ENCODE measurements at regions not wholly inside any gene's neighbourhood (a gene's known extent, or its start where the extent isn't known, plus 50 kb on each side); places are given as distances from the start of the nearest gene placed in this dataset.
A peak's percentile ranks its signal among the peaks of the same experiment; 100 is the strongest.

- intact Hi-C loops (cut with DNase I), result loop anchor here (2.0 to 5.0 kb wide), 2 partner anchors 128 to 214 kb away; no protein-coding TSS in a partner anchor
- Histone ChIP-seq H3K4me1 (peaks cover 0 to 4% of the 10 kb centered on the region in 2 donors), H3K36me3 (no peaks in the 10 kb centered on the region), H3K4me3 (replicated peaks in 1 of 3) (no peak overlapping the region), H3K27me3 (no peaks in the 10 kb centered on the region), H3K27ac (no peak overlapping the region), H3K9me3 (no peaks in the 10 kb centered on the region)
- DNase-seq, result peak; percentile 92
- 41 to 42% methylated on average over 13 of the region's 13 CpGs for WGBS, 2 donors
- peak; percentile 41 to 90 (median 80) for TF ChIP-seq CTCF (IDR thresholded peaks at IDR 0.05)
- TF ChIP-seq POLR2A (IDR thresholded peaks at IDR 0.05), result peak in 1 of 2 donors; percentile 19
Observed at GRCh38 chr6:41463062-41463930, 82.9 kb upstream of the FOXP4 start.

GRCh38 chr6:41464019-41464418 is 82.2 kb upstream of the FOXP4 start:
- H3K4me3 ChIP-seq (replicated peaks in 1 of 3), result no peak overlapping the region
- H3K9me3 ChIP-seq, result no peaks in the 10 kb centered on the region
- TF ChIP-seq POLR2A (IDR thresholded peaks at IDR 0.05), result no peak
- intact Hi-C loops (cut with DNase I), result loop anchor here (5.0 kb wide), 1 partner anchor 213 kb away; no protein-coding TSS in a partner anchor
- H3K27me3 ChIP-seq, result no peaks in the 10 kb centered on the region
- WGBS, 2 donors, result 84 to 92% methylated on average over 3 of the region's 3 CpGs
- DNase-seq, result no peak
- H3K27ac ChIP-seq, result no peak overlapping the region
- H3K36me3 ChIP-seq, result no peaks in the 10 kb centered on the region
- H3K4me1 ChIP-seq, result peaks cover 0 to 4% of the 10 kb centered on the region in 2 donors

GRCh38 chr6:41464481-41464880 is 81.7 kb upstream of the FOXP4 start:
- WGBS, 2 donors, result 95 to 97% methylated on average over 7 of the region's 7 CpGs
- H3K4me1 ChIP-seq, result peaks cover 0 to 4% of the 10 kb centered on the region in 2 donors
- H3K36me3 ChIP-seq, result no peaks in the 10 kb centered on the region
- TF ChIP-seq POLR2A (IDR thresholded peaks at IDR 0.05), result no peak
- no peak overlapping the region for H3K27ac ChIP-seq
- intact Hi-C loops (cut with DNase I), result loop anchor here (5.0 kb wide), 1 partner anchor 213 kb away; no protein-coding TSS in a partner anchor
- DNase-seq, result no peak
- H3K9me3 ChIP-seq, result no peaks in the 10 kb centered on the region
- H3K27me3 ChIP-seq, result no peaks in the 10 kb centered on the region
- no peak overlapping the region for H3K4me3 ChIP-seq (replicated peaks in 1 of 3)

GRCh38 chr6:41466437-41466990 is 79.7 kb upstream of the FOXP4 start:
- intact Hi-C loops (cut with DNase I), result no loop called here
- Histone ChIP-seq H3K4me3 (replicated peaks in 1 of 3) (no peak overlapping the region), H3K4me1 (peaks cover 6 to 14% of the 10 kb centered on the region in 2 donors), H3K27me3 (no peaks in the 10 kb centered on the region), H3K36me3 (no peaks in the 10 kb centered on the region), H3K9me3 (no peaks in the 10 kb centered on the region), H3K27ac (no peak overlapping the region)
- no peak for DNase-seq
- TF ChIP-seq POLR2A (IDR thresholded peaks at IDR 0.05) (no peak), CTCF (IDR thresholded peaks at IDR 0.05) (no peak)
- WGBS, 2 donors, result 48 to 64% methylated on average over 2 of the region's 2 CpGs

- intact Hi-C loops (cut with DNase I), result no loop called here
- H3K27me3 ChIP-seq, result no peaks in the 10 kb centered on the region
Observed at GRCh38 chr6:41467061-41467460, 79.1 kb upstream of the FOXP4 start.

More at GRCh38 chr6:41467061-41467460, 79.1 kb upstream of the FOXP4 start:
- no peak for DNase-seq
- H3K4me3 ChIP-seq (replicated peaks in 1 of 3), result no peak overlapping the region
- H3K9me3 ChIP-seq, result no peaks in the 10 kb centered on the region
- peaks cover 6 to 14% of the 10 kb centered on the region in 2 donors for H3K4me1 ChIP-seq
- TF ChIP-seq POLR2A (IDR thresholded peaks at IDR 0.05), result no peak
- no peak for TF ChIP-seq CTCF (IDR thresholded peaks at IDR 0.05)
- no peaks in the 10 kb centered on the region for H3K36me3 ChIP-seq
- H3K27ac ChIP-seq, result no peak overlapping the region
- WGBS, 2 donors, result 69 to 70% methylated on average over 10 of the region's 10 CpGs
